AG08396 (cell line): ENCODE measurements at regions not wholly inside any gene's neighbourhood (a gene's known extent, or its start where the extent isn't known, plus 50 kb on each side); places are given as distances from the start of the nearest gene placed in this dataset.

ENCODE experiments used
- DNase-seq: peaks from one replicate; pipeline ENCODE4 v3.0.0; 2012; ENCODE audit warnings: low spot score, mixed read lengths

DNA sequence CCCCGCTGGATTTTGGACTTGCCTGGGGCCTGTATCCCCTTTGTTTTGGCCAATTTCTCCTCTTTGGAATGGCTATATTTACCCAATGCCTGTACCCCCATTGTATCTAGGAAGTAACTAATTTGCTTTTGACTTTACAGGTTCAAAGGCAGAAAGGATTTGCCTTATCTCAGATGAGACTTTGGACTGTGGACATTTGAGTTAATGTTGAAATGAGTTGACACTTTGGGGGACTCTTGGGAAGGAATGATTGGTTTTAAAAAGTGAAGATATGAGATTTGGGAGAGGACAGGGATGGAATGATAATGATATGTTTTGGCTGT, 1220.3 kb upstream of the CITED2 start:
- DNase-seq, result no peak

DNA sequence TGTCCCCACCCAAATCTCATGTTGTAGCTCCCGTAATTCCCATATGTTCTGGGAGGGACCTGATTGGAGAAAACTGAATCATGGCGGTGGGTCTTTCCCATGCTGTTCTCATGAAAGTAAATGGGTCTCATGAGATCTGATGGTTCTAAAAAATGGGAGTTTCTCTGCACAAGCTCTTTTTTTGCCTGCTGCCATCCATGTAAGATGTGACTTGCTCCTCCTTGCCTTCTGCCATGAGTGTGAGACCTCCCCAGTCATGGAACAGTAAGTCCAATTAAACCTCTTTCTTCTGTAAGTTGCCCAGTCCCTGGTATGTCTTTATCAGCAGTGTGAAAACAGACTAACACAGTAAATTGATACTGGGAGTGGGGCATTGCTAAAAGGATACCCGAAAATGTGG, 1218.4 kb upstream of the CITED2 start:
- DNase-seq, result no peak

DNA sequence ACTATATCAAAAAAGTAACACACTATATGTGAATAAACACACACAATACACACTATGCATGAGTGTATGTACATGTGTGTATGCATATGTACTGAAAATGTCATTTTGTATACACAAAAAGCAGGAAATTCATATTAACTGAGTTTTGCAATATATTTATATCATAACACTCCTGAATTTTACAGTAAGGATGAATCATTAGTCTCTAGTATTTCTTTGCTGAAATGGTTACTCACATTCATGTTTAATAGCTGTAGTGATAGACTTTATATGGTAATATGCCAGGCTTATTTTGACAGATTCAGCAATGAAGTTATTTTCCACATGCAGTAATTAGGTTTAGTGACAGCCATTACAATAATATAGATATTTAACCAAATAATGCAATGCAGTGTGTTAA, 1216.2 kb upstream of the CITED2 start:
- no peak for DNase-seq

DNA sequence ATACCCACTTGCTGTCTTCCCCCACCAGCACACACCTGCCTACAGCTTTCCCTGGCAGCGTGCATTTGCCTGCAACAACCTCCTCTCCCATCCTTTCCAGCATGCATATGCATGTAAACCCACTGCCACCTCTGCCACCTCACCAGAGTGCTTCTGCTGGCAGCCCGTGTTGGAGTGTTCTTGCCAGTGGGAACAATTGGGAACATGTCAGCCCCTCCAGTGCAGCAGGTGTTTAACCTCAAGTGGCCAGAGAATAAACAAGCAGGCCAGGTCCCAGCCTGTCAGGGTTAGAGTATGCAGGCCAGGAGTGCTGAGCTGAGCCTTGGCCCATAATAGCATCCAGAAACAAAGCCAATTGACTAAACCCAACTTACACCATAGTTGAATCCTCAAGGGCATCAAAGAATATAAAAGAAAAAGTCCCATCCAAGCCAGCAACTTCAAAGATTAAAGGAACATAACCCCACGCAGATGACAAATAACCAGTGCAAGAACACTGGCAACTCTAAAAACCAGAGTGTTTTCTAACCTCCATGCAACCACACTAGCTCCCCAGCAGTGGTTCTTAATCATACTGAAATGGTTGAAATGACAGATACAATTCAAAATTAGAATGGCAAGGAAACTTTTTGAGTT, 1212.1 kb upstream of the CITED2 start:
- DNase-seq, result no peak

DNA sequence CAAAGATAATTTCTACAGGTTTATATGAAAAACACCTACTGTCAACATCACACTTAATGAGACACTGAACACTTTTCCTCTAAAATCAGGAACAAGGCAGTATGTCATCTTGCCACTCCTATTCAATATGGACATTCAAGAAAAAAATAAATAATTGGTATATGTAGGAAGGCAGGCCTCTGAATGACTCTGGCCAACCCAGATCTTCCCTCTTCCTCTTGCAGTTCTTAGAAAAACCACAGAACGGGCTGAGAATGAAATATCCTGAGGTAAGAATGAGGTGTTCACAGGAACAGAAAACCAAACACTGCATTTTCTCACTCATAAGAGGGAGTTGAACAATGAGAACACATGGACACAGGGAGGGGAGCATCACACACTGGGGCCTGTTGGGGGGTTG, 1207.2 kb upstream of the CITED2 start:
- DNase-seq, result no peak

DNA sequence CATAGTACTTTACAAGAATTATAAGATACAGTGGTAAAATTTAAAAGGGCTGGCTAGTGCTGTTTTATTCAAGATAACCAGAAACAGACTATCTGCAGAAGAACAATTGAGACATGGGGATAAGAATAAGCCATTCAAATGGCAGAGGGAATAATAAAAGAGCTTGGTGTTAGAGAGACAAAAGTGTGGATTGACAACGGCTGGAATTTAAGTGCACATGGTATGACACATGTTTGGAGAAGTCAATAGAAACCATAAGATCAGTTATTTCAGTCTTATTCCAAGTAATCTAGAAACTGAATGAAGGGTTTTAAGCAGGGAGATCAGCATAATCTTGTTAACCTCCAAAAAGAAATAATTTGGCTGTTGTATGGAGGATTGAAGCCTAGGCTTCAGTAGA, 1205.5 kb upstream of the CITED2 start:
- DNase-seq, result no peak

DNA sequence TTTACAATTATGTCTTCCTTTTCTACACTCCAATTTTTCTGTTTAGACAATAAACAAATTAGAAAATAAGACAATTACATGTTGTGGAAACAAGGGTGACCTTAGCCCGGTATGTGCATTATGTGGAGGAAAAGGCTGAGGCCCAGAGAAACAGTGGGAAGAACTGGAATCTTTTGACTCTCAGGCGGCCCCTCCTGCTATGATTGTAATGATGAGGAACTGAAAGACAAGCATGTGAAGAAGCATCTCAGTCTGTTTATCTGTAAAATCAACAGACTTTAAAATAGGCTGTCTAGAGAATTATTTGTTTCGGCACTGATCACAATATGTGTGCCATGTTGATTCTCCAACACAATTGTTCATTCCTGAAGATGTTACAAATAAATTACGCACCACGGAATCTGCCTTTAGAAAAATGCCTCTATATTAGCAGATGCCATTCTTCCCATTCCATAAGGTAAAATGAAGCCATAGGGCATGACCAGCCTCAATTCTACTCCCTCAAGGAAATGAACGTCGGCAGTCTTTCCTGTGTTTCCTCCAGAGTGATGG, 1201.6 kb upstream of the CITED2 start:
- DNase-seq, result no peak

DNA sequence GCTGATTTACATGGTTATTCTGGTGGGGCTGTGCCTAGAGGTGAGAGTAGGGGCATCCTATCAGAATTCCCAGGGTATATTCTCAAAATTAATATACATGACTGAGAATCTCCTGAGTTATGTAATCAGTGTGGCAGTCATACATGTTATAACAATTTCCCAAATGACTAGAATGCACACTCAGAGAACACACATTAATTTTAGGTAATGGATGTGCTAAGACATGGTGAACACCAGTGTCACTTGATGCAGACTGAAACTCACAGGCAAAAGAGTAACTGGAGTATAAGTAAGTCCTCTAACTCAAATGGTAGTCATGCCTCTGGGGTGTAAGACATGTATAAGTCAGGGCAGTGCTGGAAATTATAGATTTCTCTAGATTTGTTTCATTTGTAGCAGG, 1198.4 kb upstream of the CITED2 start:
- no peak for DNase-seq

DNA sequence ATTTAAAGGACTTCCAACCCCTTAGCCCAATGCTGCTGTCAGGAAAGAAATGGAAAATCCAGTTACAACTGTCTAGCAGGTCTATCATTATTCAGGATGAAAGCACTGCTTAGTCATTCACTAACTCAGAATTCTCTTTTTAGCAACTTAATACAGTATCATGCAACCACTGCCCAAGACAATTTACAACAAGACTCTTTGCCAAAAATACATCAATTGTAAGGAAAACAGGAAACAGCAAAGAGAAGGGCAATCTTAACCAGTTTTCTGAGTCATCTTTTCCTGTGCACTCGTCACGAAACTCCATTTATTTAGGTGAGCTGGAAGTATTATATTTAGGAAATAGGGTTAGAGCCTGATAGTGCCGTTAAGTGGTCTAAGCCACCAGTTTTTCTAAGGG, 1197.7 kb upstream of the CITED2 start:
- peak; percentile 46 for DNase-seq

DNA sequence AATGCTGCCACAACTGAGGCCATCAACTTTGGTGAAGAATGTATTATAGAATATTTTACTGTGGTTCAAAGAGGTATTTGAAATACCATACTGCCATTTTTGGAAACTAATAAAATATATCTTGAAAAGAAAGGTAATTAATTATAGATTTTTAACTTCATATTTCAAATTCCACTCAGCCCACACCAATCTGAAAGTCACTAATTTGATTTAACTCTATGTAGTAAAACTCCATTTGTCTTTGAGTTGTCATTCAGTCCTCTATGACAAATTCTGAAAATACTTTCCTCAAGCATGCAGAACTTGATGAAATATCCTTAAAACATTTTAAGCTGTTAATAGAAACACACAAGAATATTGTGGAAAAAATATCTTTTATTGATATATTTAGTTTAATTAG, 1196.7 kb upstream of the CITED2 start:
- no peak for DNase-seq

DNA sequence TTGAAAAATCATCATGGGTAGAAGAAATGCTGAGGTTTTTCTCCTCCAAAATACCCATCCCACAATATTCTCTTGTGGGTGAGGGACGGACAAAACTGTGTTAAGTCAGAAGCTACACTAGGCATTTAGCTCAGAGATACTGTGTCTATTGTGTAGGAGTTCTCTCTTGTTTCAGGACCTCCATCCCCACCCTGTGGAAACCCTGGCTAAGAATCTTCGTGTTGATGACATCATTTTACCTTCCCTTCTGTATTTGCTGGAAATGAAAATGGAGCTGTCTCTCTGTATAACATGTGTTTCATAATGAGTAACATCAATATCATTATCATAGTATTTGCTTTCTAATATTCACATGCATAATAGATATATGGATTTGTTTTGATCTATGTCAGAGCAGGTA, 1193.0 kb upstream of the CITED2 start:
- DNase-seq, result no peak

DNA sequence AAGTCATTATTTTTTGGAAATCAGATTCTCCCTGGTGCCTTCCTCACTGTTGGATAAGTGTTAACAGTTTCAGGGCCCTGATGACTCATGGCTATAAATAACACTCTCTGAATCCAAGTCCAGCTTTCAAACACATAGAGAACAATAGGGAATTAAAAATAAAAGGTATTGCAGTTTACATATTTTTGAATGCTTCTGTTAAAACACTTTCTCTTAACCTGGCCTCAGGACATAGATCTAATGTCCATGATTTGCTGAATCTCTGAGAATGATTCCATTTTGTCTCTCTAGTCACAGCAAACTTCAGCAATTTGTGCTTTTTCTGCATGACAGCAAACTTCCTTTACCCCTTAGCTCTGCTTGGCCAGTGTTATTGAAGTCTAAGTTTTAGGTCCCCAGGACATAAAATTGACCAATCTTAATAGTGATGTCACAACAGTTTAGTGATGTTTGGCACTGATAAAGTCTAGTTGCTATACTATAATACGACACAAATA, 1192.4 kb upstream of the CITED2 start:
- DNase-seq, result peak; percentile 34

DNA sequence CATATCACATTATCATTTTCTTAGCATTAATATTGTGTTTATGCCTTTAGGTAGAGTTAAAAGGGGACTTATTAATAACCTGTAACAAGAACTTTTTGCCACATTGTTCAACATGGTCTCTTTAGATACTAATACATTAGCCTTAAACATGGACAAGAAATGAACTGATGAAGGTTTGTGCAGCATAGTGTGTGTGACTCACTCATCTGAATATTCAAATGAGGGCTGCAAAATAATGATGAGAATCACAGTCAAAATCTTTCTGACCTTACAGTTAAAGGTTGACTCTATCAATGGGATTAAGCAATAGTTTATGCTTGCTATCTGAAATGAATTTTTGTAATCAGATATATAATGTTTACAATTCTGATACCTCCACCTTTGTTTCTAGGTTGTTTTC, 1189.3 kb upstream of the CITED2 start:
- no peak for DNase-seq

DNA sequence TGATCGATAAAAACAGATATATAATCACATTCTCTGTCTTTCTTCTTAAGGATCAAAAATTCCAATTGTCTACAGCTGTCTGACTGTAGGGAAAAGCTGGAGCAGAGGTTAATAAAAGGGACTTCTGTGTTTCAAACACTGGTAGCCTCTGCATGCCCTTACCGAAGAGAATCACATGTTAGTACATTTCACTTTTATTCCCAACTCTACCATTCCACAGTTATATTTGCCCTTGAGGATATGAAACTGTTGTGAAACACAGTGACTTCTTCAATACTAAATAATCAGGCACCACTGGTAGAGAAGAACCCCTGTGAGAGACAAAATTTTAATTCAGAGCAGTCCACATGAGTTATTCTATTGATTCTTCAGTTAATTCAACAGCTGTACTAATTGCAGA, 1187.3 kb upstream of the CITED2 start:
- no peak for DNase-seq

DNA sequence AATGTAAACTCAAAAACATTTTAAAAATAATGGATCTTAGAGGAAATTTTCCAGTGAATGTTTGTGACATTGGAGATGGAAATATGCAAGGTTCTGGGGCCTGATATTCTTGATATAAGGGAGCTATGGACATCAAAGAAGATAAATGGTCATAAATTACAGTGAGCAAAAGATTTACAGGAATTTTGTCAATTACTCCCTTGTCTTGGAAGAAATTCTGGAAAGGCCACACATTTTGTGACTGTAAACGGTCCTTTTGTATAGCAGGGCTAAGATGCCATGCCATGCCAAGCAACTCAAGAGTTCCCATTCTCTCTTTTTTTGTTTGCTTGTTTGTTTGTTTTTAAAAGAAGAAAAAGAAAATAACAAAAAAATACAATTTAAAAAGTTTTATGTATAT, 1186.2 kb upstream of the CITED2 start:
- no peak for DNase-seq

DNA sequence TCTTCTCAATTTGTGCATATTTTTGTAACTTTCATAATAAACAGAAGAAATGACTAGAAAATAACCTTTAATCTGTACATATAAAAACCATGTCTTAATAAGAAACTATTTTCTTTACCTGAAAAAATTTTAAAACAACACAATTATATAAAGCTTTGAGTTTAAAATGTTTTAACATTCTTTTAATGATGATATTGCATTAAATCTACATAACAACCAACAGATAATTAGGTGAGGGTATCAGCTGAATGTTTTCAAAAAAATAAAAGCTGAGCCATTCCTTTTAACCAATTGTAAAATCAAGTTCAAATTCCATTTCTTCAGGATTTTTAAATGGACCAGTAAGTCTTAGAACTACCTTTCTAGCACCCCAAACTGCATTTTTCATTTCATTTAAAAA, 1185.0 kb upstream of the CITED2 start:
- DNase-seq, result no peak

DNA sequence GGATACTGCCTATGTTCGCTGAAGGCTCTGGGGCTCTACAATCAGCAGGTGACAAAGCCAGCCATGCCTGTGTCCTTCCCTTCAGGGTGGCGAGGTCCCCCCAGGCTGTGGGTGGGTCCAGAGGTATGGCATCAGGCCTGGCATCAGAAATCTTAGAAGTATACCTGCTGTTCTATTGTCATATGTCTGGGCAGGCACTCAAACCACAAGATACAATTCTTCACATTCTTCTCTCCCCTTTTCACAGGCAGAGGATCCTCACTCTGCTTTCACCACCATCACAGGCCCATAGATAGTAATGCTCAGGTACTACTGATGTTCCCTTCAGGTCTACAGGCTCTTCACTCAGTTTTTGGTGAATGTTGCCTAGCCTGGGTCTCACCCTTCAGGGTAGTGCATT, 1180.0 kb upstream of the CITED2 start:
- no peak for DNase-seq

DNA sequence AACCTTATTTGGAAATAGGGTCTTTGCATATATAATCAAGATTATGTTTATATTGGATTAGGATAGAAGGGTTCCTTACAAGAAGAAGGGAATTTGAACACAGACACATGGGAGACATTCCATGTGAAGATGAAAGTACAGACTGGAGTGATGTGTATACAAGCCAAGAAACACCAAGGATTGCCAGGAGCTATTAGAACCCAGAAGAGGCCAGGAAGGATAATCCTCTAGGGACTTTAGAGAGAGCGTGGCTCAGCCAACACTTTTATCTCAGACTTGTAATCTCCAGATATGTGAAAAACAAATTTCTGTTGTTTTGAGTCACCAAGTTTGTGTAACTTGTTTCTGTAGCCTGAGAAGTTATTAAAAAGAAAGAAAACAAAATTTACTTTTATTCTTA, 1173.9 kb upstream of the CITED2 start:
- DNase-seq, result no peak

DNA sequence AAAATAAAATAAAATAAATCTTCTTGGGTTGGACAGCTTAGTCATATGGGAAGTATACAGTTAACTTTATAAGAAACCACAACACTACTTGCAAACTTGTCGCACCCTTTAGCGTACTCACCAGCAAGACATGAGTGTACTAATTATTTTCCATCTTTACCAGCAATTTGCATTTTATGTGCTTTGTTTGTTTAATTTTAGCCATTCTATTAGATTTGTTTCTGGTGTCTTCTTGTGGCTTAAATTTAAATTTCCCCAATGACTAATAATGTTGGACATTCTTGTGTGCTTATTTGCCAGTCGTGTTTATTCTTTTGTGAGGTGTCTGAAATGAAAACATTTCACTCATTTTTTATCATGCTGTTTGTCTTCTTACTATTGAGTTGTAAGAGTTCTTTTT, 1172.2 kb upstream of the CITED2 start:
- no peak for DNase-seq

DNA sequence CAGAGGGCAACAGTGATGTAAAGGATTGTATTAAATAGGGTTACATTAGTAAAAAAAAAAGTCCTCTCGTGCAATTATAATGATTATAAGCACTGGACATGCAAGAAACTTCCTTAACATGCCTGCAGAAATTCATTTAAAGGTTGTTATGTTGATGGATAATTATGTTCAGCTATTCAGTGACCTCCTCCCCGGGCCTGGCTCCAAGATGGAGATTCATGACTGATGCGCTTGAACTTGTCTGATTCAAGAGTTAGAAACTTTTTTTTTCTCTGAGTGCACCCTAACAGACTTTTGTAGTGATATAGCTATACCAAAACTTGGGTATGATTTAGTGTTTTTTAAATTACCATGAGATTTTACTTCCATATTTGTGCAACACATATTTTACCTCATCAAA, 1170.0 kb upstream of the CITED2 start:
- DNase-seq, result no peak

DNA sequence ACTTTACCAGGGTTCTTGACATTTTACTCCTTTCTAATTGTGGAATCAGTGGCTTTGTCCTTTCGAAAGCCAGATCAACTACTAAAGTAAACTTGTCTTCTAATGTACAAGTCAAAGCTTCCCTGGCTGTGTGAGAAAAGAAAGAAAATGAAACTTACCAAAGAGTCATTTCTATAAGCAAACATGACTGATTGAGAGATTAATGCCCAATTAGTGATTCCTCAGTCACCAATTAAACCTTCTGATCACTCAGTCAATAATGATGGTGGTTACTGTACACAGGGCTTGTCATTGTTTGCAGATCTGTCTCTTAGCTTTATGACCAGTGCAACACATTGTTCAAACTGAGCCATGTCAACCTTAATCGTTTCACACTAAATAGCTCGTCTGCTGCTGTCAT, 1168.4 kb upstream of the CITED2 start:
- DNase-seq, result no peak

DNA sequence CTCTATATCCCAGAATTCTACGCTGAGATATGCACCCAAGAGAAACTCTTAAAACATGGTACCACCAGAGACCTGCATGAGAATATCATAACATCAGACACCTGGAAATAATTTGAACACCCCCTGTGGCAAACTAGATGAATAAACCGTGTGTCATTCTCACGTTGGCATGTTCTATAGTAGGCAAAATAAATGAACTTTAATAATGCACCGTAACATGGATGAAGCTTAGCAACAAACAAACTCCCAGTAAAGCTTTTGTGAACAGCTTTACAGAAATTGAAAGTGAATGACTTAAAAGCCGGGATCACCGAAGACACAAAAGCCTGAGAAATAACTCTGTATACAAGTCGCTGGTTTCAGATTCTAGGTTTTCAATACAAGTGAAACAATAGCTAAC, 1166.8 kb upstream of the CITED2 start:
- DNase-seq, result no peak

DNA sequence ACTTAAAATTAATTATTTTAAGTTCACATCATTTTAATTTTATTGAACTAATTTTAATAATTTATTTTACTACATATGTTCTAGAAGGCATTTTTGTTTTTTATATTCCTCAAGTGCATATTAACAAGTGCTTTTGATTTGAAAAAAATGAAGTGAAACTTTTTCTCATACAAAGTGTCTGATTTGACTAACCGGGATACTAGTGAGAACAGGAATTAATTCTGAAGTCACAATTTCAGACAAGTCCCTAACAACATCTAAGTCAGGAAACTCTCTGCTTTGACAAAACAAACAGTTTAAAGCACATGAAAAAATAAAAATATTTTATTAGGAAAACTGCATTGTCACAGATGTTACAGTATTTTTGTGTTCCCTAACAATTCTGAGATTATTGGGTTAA, 1166.3 kb upstream of the CITED2 start:
- no peak for DNase-seq

DNA sequence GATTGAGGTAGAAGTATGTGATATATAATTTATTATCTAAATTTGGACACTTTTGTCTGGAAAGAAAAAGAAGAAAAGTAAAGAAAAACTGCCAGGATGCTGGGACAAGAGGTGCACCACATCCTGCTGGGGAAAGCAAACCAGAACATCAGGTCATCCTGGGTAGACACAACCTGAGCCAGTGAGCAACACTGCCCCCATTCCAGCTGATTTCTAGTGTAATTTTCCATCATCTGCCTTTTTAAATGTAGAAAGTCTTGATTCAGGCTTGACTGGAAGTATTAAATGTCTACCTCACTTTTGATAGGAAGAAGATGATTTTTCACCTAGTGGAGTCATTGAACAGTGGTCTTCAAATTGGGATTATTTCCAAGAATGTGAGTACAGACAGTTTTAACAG, 1164.5 kb upstream of the CITED2 start:
- DNase-seq, result no peak
